ENCODE measurements at regions not wholly inside any gene's neighbourhood (a gene's known extent, or its start where the extent isn't known, plus 50 kb on each side); places are given as distances from the start of the nearest gene placed in this dataset.

- TF ChIP-seq FOXJ3 (CRISPR knock-in tag; IDR thresholded peaks at IDR 0.05) = no peak
- no peak for TF ChIP-seq USF1 (IDR thresholded peaks at IDR 0.05; ENCODE audit: borderline replicate concordance, low read depth)
- no peak for TF ChIP-seq EP300 (IDR thresholded peaks at IDR 0.05; ENCODE audit: borderline replicate concordance in 1 of 2, low read depth in 1 of 2, low read length in 1 of 2)
- no peak for TF ChIP-seq CTCF (IDR thresholded peaks at IDR 0.05)
- no peak for TF ChIP-seq ZBTB33 (IDR thresholded peaks at IDR 0.05; ENCODE audit: borderline replicate concordance, low read depth)
- TF ChIP-seq MXI1 (IDR thresholded peaks at IDR 0.05; ENCODE audit: low read depth, low read length) = no peak
- no peak for TF ChIP-seq RAD21 (IDR thresholded peaks at IDR 0.05; ENCODE audit: low read length)
- no peak for TF ChIP-seq NRF1 (IDR thresholded peaks at IDR 0.05; ENCODE audit: low read depth, low read length)
- POLR2A ChIA-PET = no interaction called here
- Histone ChIP-seq H3K4me2 (no peak overlapping the region), H2AFZ (ENCODE audit: low read depth) (no peak overlapping the region), H3K79me2 (ENCODE audit: insufficient read depth) (no peaks in the 10 kb centered on the region), H3K4me3 (ENCODE audit: low read depth in 2 of 2, low read length in 1 of 2) (no peak overlapping the region), H4K20me1 (ENCODE audit: insufficient read depth) (no peaks in the 10 kb centered on the region), H3K27ac (ENCODE audit: low read depth in 2 of 2, low read length in 1 of 2) (no peak overlapping the region), H3K9ac (no peak overlapping the region), H3K9me2 (no peaks in the 10 kb centered on the region), H3K4me1 (ENCODE audit: control insufficient read depth in 1 of 2, insufficient read depth in 2 of 2, low read depth in 1 of 2, low read length in 1 of 2) (no peaks in the 10 kb centered on the region), H3K27me3 (ENCODE audit: insufficient read depth) (no peaks in the 10 kb centered on the region), H3F3A (replicated peaks; ENCODE audit: insufficient read depth) (no peaks in the 10 kb centered on the region), H3K36me3 (replicated peaks in 1 of 2; ENCODE audit: control insufficient read depth in 1 of 2, insufficient read depth in 2 of 2, low read length in 1 of 2) (no peaks in the 10 kb centered on the region), H3K9me3 (no peaks in the 10 kb centered on the region)
- CTCF ChIA-PET = interaction anchor here (1.2 kb wide), 1 partner anchor 9 kb away, joined by 3 read pairs; no protein-coding TSS in a partner anchor
- no peak for DNase-seq
Measured at GRCh38 chr3:75248974-75249373, 415.2 kb upstream of the FRG2C start.

GRCh38 chr3:75254685-75255084, 409.4 kb upstream of the FRG2C start:
- Histone ChIP-seq H3K9ac (no peak overlapping the region), H3K9me2 (no peaks in the 10 kb centered on the region), H3K36me3 (replicated peaks in 1 of 2; ENCODE audit: control insufficient read depth in 1 of 2, insufficient read depth in 2 of 2, low read length in 1 of 2) (no peaks in the 10 kb centered on the region), H3K9me3 (no peaks in the 10 kb centered on the region), H3K27ac (ENCODE audit: low read depth in 2 of 2, low read length in 1 of 2) (no peak overlapping the region), H2AFZ (ENCODE audit: low read depth) (no peak overlapping the region), H3K4me1 (ENCODE audit: control insufficient read depth in 1 of 2, insufficient read depth in 2 of 2, low read depth in 1 of 2, low read length in 1 of 2) (no peaks in the 10 kb centered on the region), H3F3A (replicated peaks; ENCODE audit: insufficient read depth) (no peaks in the 10 kb centered on the region), H3K27me3 (ENCODE audit: insufficient read depth) (no peaks in the 10 kb centered on the region), H3K79me2 (ENCODE audit: insufficient read depth) (no peaks in the 10 kb centered on the region), H4K20me1 (ENCODE audit: insufficient read depth) (no peaks in the 10 kb centered on the region), H3K4me3 (ENCODE audit: low read depth in 2 of 2, low read length in 1 of 2) (no peak overlapping the region), H3K4me2 (no peak overlapping the region)
- DNase-seq = no peak
- ChIA-PET CTCF (no interaction called here), POLR2A (no interaction called here)
- no peak for TF ChIP-seq RFX5 (IDR thresholded peaks at IDR 0.05; ENCODE audit: low read length)
- no peak for TF ChIP-seq PBX3 (IDR thresholded peaks at IDR 0.05)
- TF ChIP-seq USF1 (IDR thresholded peaks at IDR 0.05; ENCODE audit: borderline replicate concordance, low read depth) = no peak
- TF ChIP-seq MAX (IDR thresholded peaks at IDR 0.05; ENCODE audit: low read depth) = no peak
- TF ChIP-seq TEAD4 (IDR thresholded peaks at IDR 0.05; ENCODE audit: borderline replicate concordance, insufficient read depth) = no peak
- no peak for TF ChIP-seq MEF2A (IDR thresholded peaks at IDR 0.05; ENCODE audit: borderline replicate concordance, low read depth)
- no peak for TF ChIP-seq CHD2 (IDR thresholded peaks at IDR 0.05; ENCODE audit: low read length, partially characterized antibody)
- no peak for TF ChIP-seq IRF3 (IDR thresholded peaks at IDR 0.05; ENCODE audit: low read depth, low read length)
- no peak for TF ChIP-seq TAF1 (IDR thresholded peaks at IDR 0.05; ENCODE audit: borderline replicate concordance, low read depth, low read length)
- TF ChIP-seq GATA2 (CRISPR knock-in tag; IDR thresholded peaks at IDR 0.05) = no peak
- no peak for TF ChIP-seq RXRA (IDR thresholded peaks at IDR 0.05; ENCODE audit: borderline replicate concordance, low read depth)
- TF ChIP-seq NRF1 (IDR thresholded peaks at IDR 0.05; ENCODE audit: low read depth, low read length) = no peak
- no peak for TF ChIP-seq POLR2AphosphoS5 (IDR thresholded peaks at IDR 0.05; ENCODE audit: low read depth, low read length)
- no peak for TF ChIP-seq ELF1 (IDR thresholded peaks at IDR 0.05)
- no peak for TF ChIP-seq FOXJ3 (CRISPR knock-in tag; IDR thresholded peaks at IDR 0.05)
- no peak for TF ChIP-seq FOSL2 (IDR thresholded peaks at IDR 0.05; ENCODE audit: borderline replicate concordance, low read depth)
- 58% methylated on average over 3 of the region's 3 CpGs for WGBS (ENCODE audit: low lambda C conversion rate)
